Fibroblast of lung (primary cell): ENCODE measurements at regions not wholly inside any gene's neighbourhood (a gene's known extent, or its start where the extent isn't known, plus 50 kb on each side); places are given as distances from the start of the nearest gene placed in this dataset.
"Not testable (repeated sequence)": the region's sequence is repeated elsewhere in the genome, so short reads cannot be mapped to it uniquely, and the experiment has no call there.

Experiments used
- DNase-seq, 2 donors: peaks; one replicate each; pipeline versions ENCODE4 v3.0.0 to v3.0.0-alpha.2; 2010; ENCODE audit warnings: low read depth in 2 of 2
- H2AFZ ChIP-seq: 2 replicates; pipeline ENCODE4 v1.5.1; 2012; ENCODE audit warnings: low read length, control low read depth, inconsistent platforms
- H3K27ac ChIP-seq: 2 replicates; pipeline ENCODE4 v1.5.1; 2011; ENCODE audit warnings: low read length, control low read depth; ENCODE audit not compliant: insufficient read depth
- H3K27me3 ChIP-seq: 2 replicates; pipeline ENCODE4 v1.5.1; 2011; ENCODE audit warnings: mild to moderate bottlenecking, low read length; ENCODE audit not compliant: control insufficient read depth, insufficient read depth
- H3K36me3 ChIP-seq: 2 replicates; pipeline ENCODE4 v1.5.1; 2011; ENCODE audit warnings: low read length; ENCODE audit not compliant: control insufficient read depth, insufficient read depth
- H3K4me1 ChIP-seq: 2 replicates; pipeline ENCODE4 v1.5.1; 2011; ENCODE audit warnings: low read length; ENCODE audit not compliant: control insufficient read depth, insufficient read depth; ENCODE audit errors: extremely low read depth
- H3K4me2 ChIP-seq: 2 replicates; pipeline ENCODE4 v1.5.1; 2011; ENCODE audit warnings: low read length, control low read depth; ENCODE audit not compliant: insufficient read depth; ENCODE audit errors: extremely low read depth
- H3K4me3 ChIP-seq, 4 experiments: fragments of 200-600 bp in 1 of 4; sonication (generic) in 1 of 4; replicated peaks in 1 of 4; 2 replicates each; pipeline ENCODE4 v1.5.1; 2011 to 2016; ENCODE audit warnings: low read length in 4 of 4, low read depth in 3 of 4, mild to moderate bottlenecking in 3 of 4, control low read depth in 2 of 4, inconsistent platforms in 1 of 4, mixed read lengths in 1 of 4; ENCODE audit not compliant: insufficient read depth in 1 of 4; ENCODE audit errors: control extremely low read depth in 1 of 4
- H3K79me2 ChIP-seq: 2 replicates; pipeline ENCODE4 v1.5.1; 2012; ENCODE audit warnings: mild to moderate bottlenecking, low read length, inconsistent platforms; ENCODE audit not compliant: control insufficient read depth, insufficient read depth
- H3K9ac ChIP-seq: 2 replicates; pipeline ENCODE4 v1.5.1; 2011; ENCODE audit warnings: mild to moderate bottlenecking, low read length, control low read depth; ENCODE audit not compliant: insufficient read depth
- H3K9me3 ChIP-seq: 2 replicates; pipeline ENCODE4 v1.5.1; 2012; ENCODE audit warnings: low read depth, low read length; ENCODE audit not compliant: control insufficient read depth, insufficient read depth
- H4K20me1 ChIP-seq: 2 replicates; pipeline ENCODE4 v1.5.1; 2011; ENCODE audit warnings: low read length; ENCODE audit not compliant: control insufficient read depth, insufficient read depth; ENCODE audit errors: extremely low read depth
- CTCF ChIP-seq, 2 donors: IDR thresholded peaks in 1 of 2; conservative IDR thresholded peaks in 1 of 2; 1 replicate in 1 of 2; 2 replicates in 1 of 2; pipeline ENCODE4 v1.5.1; 2011 to 2012; ENCODE audit warnings: low read length in 2 of 2, control low read depth in 1 of 2, inconsistent platforms in 1 of 2, low read depth in 1 of 2, mild to moderate bottlenecking in 1 of 2
- EZH2 ChIP-seq: IDR thresholded peaks from 2 replicates; pipeline ENCODE4 v1.5.1; 2012; ENCODE audit warnings: low read length, control low read depth, mild to moderate bottlenecking; ENCODE audit errors: missing control alignments

DNA sequence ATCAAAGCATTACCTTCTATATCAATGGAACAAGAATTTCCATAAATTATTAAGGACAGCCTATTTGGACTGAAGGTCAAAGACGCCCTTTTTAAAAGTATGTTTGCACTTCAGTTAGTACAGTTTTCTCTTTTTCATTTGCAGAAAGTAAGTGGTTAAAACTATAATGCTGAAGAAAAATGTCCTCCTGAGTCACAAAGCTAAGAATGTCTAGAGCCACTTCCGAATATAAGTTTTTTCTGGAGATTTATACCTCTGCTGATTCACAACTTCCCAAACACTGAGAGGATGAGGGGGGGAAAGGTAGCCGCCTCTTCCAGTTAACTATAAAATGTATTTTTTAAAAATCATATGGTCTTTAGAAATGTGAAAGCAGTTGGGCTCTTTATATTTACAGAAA, 84.9 kb downstream of the DUSP6 start:
- H3K4me1 ChIP-seq: no peaks in the 10 kb centered on the region
- TF ChIP-seq EZH2 (no peak), CTCF (conservative IDR thresholded peaks at IDR 0.05 in 1 of 2, IDR thresholded peaks at IDR 0.05 in 1 of 2; ENCODE audit: low read depth in 1 of 2, low read length in 2 of 2) (no peak)
- H3K4me2 ChIP-seq: no peak overlapping the region
- no peaks in the 10 kb centered on the region for H3K79me2 ChIP-seq
- no peak for DNase-seq
- H3K36me3 ChIP-seq: no peaks in the 10 kb centered on the region
- H3K27me3 ChIP-seq: no peaks in the 10 kb centered on the region
- no peak overlapping the region for H2AFZ ChIP-seq
- no peaks in the 10 kb centered on the region for H3K9me3 ChIP-seq
- H3K9ac ChIP-seq: no peak overlapping the region
- no peaks in the 10 kb centered on the region for H4K20me1 ChIP-seq
- H3K27ac ChIP-seq: no peak overlapping the region
- no peak overlapping the region for H3K4me3 ChIP-seq

GRCh38 chr12:89266574-89267188, 85.6 kb downstream of the DUSP6 start:
- not testable (repeated sequence) for H3K36me3 ChIP-seq, H3K27ac ChIP-seq, H3K4me1 ChIP-seq, H3K27me3 ChIP-seq, H3K79me2 ChIP-seq, H3K4me2 ChIP-seq, H2AFZ ChIP-seq, H3K9ac ChIP-seq, H3K9me3 ChIP-seq, H3K4me3 ChIP-seq, DNase-seq, H4K20me1 ChIP-seq

DNA sequence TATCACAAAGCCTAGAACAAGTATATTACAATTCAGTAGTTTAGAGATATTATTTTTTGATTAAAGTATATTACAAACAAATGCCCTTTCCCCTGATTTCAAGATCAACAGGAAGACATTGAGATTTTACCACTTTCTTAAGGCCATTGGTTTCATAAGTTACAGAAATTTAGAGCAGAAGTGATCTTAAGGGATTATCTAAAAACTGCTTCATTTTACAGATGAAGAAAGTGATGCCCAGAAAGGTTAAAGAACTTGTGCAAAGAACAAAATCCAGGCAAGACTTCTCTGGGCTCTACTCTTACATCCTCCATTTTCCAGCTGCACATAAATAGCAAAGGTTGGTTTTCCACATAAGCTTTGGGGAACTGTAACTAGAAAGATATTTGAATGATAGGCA, 87.5 kb downstream of the DUSP6 start:
- no peak for TF ChIP-seq EZH2
- TF ChIP-seq CTCF (conservative IDR thresholded peaks at IDR 0.05 in 1 of 2, IDR thresholded peaks at IDR 0.05 in 1 of 2; ENCODE audit: low read depth in 1 of 2, low read length in 2 of 2): no peak
- Histone ChIP-seq H3K9ac (no peak overlapping the region), H3K27me3 (no peaks in the 10 kb centered on the region), H3K79me2 (no peaks in the 10 kb centered on the region), H3K36me3 (no peaks in the 10 kb centered on the region), H3K4me1 (no peaks in the 10 kb centered on the region), H3K4me3 (no peak overlapping the region), H3K27ac (no peak overlapping the region), H3K4me2 (no peak overlapping the region), H4K20me1 (no peaks in the 10 kb centered on the region), H2AFZ (no peak overlapping the region), H3K9me3 (no peaks in the 10 kb centered on the region)
- DNase-seq: no peak
